Left ventricle myocardium superior (tissue), 1 donor: ENCODE measurements at regions not wholly inside any gene's neighbourhood (a gene's known extent, or its start where the extent isn't known, plus 50 kb on each side); places are given as distances from the start of the nearest gene placed in this dataset.
"Not testable (repeated sequence)": the region's sequence is repeated elsewhere in the genome, so short reads cannot be mapped to it uniquely, and the experiment has no call there.

Experiments
- ATAC-seq: fragments of 200-7000 bp; cut with Tn5 transposase; one replicate; pipeline ENCODE4 v1.9.1; 2020; ENCODE audit warnings: mild to moderate bottlenecking, moderate library complexity
- DNase-seq: peaks from one replicate; pipeline ENCODE4 v3.0.0-alpha.2; 2020
- intact Hi-C: fragments of 100-400 bp; cut with micrococcal nuclease; formaldehyde crosslinking; loops from one replicate; pipeline ENCODE4 v1.11.0; 2022
- donor health status: DM: no; HTN: yes; CAD: no; lungs with severe emphysema.

GRCh38 chr12:18837505-18837904 is 99.6 kb downstream of the CAPZA3 start:
- intact Hi-C loops: no loop called here
- no peak for ATAC-seq
- no peak for DNase-seq

GRCh38 chr12:18840997-18841396 is 103.1 kb downstream of the CAPZA3 start:
- DNase-seq, ATAC-seq, intact Hi-C loops: not testable (repeated sequence)

- no peak for ATAC-seq
- no peak for DNase-seq
- intact Hi-C loops: no loop called here
These were observed 111.2 kb downstream of the CAPZA3 start for GRCh38 chr12:18849080-18849479.

- no peak for DNase-seq
- intact Hi-C loops: no loop called here
- ATAC-seq: no peak
These were observed 111.8 kb downstream of the CAPZA3 start for GRCh38 chr12:18849761-18850160.

- intact Hi-C loops: no loop called here
- no peak for ATAC-seq
- no peak for DNase-seq
These were observed 112.8 kb downstream of the CAPZA3 start for GRCh38 chr12:18850752-18851151.

- intact Hi-C loops: no loop called here
- ATAC-seq (no peak), DNase-seq (no peak)
These were observed 113.4 kb downstream of the CAPZA3 start for GRCh38 chr12:18851271-18851670.

- DNase-seq: no peak
- peak; percentile 54 for ATAC-seq
- intact Hi-C loops: no loop called here
These were observed 115.8 kb downstream of the CAPZA3 start for GRCh38 chr12:18853570-18854366.

GRCh38 chr12:18857656-18858055 is 119.7 kb downstream of the CAPZA3 start:
- DNase-seq (no peak), ATAC-seq (no peak)
- intact Hi-C loops: no loop called here

- DNase-seq (no peak), ATAC-seq (peak; percentile 82)
- intact Hi-C loops: no loop called here
These were observed 121.5 kb downstream of the CAPZA3 start for GRCh38 chr12:18859400-18859799.

- intact Hi-C loops: loop anchor here (5.0 kb wide), 1 partner anchor 326 kb away; no protein-coding TSS in a partner anchor
- ATAC-seq (no peak), DNase-seq (no peak)
These were observed 123.5 kb downstream of the CAPZA3 start for GRCh38 chr12:18861287-18861858.

GRCh38 chr12:18863769-18864500 is 126.0 kb downstream of the CAPZA3 start:
- ATAC-seq (no peak), DNase-seq (no peak)
- intact Hi-C loops: loop anchor here (5.0 kb wide), 1 partner anchor 323 kb away; no protein-coding TSS in a partner anchor

GRCh38 chr12:18864900-18865561 is 127.1 kb downstream of the CAPZA3 start:
- intact Hi-C loops: loop anchor here (5.0 kb wide), 1 partner anchor 322 kb away; no protein-coding TSS in a partner anchor
- peak; percentile 89 for ATAC-seq
- no peak for DNase-seq

GRCh38 chr12:18868717-18869116 is 130.8 kb downstream of the CAPZA3 start:
- intact Hi-C loops: no loop called here
- DNase-seq (no peak), ATAC-seq (no peak)

GRCh38 chr12:18872770-18873169 is 134.9 kb downstream of the CAPZA3 start:
- DNase-seq (no peak), ATAC-seq (no peak)
- intact Hi-C loops: no loop called here

- no peak for ATAC-seq
- no peak for DNase-seq
- intact Hi-C loops: no loop called here
These were observed 140.8 kb downstream of the CAPZA3 start for GRCh38 chr12:18878676-18879180.

GRCh38 chr12:18882690-18883089 is 144.8 kb downstream of the CAPZA3 start:
- ATAC-seq: peak; percentile 43
- intact Hi-C loops: no loop called here
- DNase-seq: no peak

- intact Hi-C loops: no loop called here
- no peak for DNase-seq
- ATAC-seq: peak; percentile 51
These were observed 149.0 kb downstream of the CAPZA3 start for GRCh38 chr12:18886962-18887361.

GRCh38 chr12:18887368-18887767 is 149.4 kb downstream of the CAPZA3 start:
- intact Hi-C loops: no loop called here

GRCh38 chr12:18888047-18888446 is 150.1 kb downstream of the CAPZA3 start:
- intact Hi-C loops: no loop called here
- peak; percentile 86 for ATAC-seq
- no peak for DNase-seq

More at GRCh38 chr12:18887368-18887767, 149.4 kb downstream of the CAPZA3 start:
- no peak for DNase-seq
- peak; percentile 24 for ATAC-seq
